AG09319 (cell line): ENCODE measurements at regions not wholly inside any gene's neighbourhood (a gene's known extent, or its start where the extent isn't known, plus 50 kb on each side); places are given as distances from the start of the nearest gene placed in this dataset.

ENCODE experiments used
- DNase-seq: peaks from one replicate; pipeline ENCODE4 v3.0.0-alpha.2; 2010; ENCODE audit warnings: low read depth; ENCODE audit errors: extremely low read depth
- TF ChIP-seq, protein P1 (sequence below): IDR thresholded peaks from 2 replicates; pipeline ENCODE4 v1.5.1; 2011; ENCODE audit warnings: low read depth, mild to moderate bottlenecking, inconsistent platforms, low read length, moderate library complexity

DNA sequence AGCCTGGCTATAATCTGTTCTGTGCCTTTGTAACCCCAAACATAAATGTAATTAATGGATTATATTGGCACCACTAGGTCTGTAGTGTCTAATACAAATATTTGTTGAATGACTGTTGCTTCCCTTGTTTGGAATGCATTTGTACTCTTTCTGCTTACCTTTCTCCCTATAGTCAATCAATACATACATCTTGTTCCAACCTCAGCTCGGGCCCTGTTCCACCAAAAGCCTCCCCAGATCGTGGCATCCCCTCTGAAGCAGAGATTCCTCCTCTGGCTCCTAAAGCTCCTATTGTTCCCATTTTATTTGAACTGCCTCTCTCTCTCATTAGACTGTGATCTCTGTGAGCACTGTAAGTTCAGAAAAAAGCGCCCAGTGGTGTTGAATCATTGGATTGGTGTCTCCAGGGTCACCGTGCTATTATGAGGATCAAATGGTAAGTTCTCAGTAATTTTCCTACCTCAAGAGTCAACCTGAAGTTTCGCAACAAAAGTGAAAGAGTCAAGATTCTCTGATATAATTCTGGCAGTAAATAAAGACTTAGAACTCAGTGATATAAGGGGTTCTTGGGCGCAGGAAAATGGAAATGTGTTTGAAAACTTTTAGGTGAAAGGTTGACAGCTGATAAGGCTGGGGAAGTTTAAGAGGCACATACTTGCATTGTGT lies 151.5 kb downstream of the KLF5 start:
- no peak for DNase-seq

DNA sequence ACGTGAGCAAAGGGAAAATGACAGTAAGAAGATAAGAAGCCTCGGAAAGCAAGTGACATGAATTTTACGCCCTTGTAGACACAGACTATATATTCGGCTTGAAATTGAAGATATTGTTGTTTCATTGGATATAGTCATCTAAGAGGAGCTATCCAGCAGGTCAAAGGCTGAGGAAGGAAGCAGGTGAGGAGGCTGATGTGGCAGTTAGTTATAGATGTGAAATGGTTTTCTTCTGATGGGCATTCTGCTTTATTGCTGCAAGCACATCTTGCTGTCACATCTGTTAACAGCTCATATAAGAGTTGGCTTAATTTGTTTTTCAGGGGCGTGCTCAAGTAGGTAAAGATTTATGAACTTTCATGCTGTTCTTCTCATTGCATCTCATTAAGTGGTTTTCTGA lies 146.1 kb downstream of the KLF5 start:
- DNase-seq = no peak
- TF ChIP-seq, protein P1, sequence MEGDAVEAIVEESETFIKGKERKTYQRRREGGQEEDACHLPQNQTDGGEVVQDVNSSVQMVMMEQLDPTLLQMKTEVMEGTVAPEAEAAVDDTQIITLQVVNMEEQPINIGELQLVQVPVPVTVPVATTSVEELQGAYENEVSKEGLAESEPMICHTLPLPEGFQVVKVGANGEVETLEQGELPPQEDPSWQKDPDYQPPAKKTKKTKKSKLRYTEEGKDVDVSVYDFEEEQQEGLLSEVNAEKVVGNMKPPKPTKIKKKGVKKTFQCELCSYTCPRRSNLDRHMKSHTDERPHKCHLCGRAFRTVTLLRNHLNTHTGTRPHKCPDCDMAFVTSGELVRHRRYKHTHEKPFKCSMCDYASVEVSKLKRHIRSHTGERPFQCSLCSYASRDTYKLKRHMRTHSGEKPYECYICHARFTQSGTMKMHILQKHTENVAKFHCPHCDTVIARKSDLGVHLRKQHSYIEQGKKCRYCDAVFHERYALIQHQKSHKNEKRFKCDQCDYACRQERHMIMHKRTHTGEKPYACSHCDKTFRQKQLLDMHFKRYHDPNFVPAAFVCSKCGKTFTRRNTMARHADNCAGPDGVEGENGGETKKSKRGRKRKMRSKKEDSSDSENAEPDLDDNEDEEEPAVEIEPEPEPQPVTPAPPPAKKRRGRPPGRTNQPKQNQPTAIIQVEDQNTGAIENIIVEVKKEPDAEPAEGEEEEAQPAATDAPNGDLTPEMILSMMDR = no peak

More for the DNA sequence above, 151.5 kb downstream of the KLF5 start:
- TF ChIP-seq, protein P1 = no peak

DNA sequence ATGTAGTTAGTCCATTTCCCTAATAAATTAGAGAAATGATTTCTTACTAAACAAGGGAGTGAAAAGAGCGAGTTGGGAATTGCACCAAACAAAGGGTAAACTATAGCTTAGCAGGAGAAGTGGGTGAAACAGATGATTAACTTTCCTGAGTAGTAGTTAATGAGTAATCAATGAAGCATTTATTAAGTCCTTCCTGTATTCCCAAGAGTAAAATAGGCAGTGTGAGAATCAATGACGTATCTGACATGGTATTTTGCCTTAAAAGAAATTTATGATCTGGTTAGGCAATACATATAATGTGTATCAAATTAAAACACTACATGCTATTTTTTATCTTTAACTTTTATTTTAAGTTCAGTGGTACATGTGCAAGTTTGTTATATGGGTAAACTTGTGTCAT lies 142.8 kb downstream of the KLF5 start:
- TF ChIP-seq, protein P1 = no peak
- no peak for DNase-seq

DNA sequence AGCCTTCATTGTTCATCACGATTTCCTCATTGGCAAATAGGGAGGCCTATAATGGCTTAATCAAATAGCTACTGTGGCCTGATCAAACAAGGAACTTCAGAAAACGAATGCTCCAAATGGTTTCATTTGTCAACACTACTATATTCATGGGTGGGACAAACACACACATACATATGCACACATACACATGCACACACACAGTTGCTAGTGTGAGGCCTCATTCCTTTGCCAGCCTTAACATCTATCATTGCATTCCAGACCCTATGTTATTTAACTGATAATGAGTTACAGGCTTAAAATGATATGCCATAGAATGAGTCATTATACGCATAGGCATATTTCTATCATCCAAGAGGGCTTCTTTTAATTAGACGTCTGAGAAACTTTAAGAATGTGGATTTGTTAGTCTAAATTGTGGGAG lies 140.2 kb downstream of the KLF5 start:
- no peak for DNase-seq
- TF ChIP-seq, protein P1 = no peak

DNA sequence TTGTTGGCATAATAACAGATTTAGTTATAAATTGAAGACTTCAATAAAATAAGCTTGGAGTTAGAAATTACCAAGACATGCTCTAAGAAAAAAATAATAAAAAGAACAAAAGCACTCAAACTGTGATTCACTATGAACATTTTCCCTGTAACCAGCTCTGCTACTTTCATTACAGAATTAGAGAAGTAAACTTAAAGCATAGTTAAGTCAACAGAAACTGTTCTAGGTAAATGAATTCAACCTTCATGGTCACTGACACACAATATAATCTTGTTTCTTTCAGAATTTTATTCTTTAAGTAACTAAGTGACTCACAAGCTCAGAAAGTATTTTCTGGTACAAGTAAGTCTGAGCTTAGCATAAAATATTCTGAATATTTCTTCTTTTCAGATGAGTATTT lies 136.3 kb downstream of the KLF5 start:
- DNase-seq = no peak
- TF ChIP-seq, protein P1 = no peak

DNA sequence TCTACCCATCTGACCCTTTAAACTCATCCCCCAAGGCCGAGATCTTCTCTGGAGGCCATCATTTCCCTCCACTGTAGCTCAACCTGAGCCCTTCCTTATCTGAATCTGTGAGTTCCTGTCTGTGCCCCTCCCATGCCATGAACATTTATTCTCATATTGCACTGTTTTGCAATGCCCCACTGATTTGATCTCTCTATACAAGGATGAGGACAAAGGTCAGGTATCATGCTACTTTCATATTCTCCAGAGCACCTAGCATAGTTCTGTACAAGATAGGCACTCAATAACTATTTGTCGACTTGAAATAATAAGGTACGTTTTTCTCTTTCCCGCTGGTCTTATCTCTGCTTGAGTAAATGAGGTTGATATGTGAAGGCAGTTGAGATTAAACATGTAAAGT lies 135.5 kb downstream of the KLF5 start:
- no peak for DNase-seq

DNA sequence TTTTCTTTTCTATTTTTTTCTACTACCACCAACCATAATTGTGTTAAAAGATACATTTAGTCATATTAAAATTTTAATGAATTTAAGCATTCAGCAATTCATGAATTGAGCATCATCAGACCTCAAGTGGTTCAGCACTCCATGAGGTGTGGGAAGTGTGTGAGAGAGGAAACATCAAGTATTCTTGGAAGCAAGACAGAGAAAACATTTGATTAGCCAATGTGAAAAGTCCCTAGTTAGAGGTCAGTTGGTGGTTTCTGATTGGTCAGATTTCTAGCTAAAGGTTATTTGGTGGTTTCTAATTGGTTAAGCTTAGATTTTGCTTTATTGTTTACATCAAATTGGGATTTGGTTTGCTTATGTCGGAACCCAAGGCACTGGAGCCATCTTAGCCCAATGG lies 134.7 kb downstream of the KLF5 start:
- TF ChIP-seq, protein P1 = no peak
- no peak for DNase-seq

More for the DNA sequence above, 135.5 kb downstream of the KLF5 start:
- TF ChIP-seq, protein P1 = no peak
